NCI-H1694 (cell line): ENCODE measurements at regions not wholly inside any gene's neighbourhood (a gene's known extent, or its start where the extent isn't known, plus 50 kb on each side); places are given as distances from the start of the nearest gene placed in this dataset.
"Not testable (repeated sequence)": the region's sequence is repeated elsewhere in the genome, so short reads cannot be mapped to it uniquely, and the experiment has no call there.

Experiments
- DNase-seq: peaks from one replicate; lab custom pipeline; 2025; lab: John Stamatoyannopoulos, UW

- DNase-seq: no peak
Observed at GRCh38 chr4:123638834-123639233, 242.2 kb downstream of the SPRY1 start.

- DNase-seq: no peak
Observed at GRCh38 chr4:123640271-123640670, 243.7 kb downstream of the SPRY1 start.

GRCh38 chr4:123640824-123641223, 244.2 kb downstream of the SPRY1 start:
- DNase-seq: no peak

- DNase-seq: no peak
Observed at GRCh38 chr4:123643691-123644090, 247.1 kb downstream of the SPRY1 start.

DNA sequence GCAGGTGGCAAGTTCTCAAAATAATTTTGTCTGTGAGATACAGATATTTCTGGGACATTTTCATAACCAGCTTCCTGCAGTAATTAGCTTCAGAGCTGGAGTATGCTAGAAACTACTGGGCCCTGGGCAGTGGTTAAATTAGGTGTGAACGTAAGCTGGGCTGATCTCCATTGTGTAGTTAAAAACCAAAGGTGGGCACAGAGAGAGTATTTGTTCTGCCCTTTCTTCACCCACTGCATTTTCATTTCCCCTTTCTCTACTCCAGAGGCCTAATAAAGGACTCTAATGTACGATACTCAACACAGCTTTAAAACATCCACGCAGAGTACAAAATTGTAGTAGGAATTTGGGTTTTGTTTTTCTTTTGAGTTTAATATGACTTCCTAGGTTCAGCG, 252.7 kb downstream of the SPRY1 start:
- no peak for DNase-seq

DNA sequence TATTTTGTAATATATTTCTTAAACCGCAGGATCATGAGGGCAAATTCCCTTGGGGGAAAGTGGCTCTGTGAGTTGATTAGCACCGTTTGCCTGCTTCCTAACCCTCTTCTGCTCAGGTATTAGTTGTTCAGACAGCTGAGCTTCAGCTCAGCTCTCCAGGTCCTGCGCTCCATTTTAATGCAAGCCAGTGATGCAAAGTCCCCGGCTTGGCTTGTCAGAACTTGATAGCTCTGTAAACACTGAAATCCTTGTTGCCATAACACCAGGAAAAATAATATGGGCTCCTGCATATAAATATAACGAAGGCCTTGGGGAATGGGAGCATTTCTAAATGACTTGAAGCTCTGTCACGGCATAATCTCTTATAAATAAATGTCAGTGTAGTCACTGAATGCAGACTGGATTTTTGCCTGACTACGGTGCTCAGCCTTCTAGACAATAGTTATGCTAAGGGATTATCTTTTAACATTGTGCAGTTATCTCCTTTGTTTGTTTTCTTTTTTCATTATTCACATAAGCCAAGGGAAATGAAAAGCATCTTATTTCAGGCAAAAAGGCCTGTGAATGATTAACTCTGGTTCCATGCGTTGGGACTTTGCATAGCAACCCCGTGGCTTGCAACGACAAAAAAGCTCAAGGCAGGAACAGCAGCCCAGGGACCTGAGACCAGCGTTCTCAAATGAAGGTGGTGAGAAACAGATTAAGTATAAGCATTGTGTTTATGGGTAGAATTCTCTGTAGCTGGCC, 253.2 kb downstream of the SPRY1 start:
- no peak for DNase-seq

DNA sequence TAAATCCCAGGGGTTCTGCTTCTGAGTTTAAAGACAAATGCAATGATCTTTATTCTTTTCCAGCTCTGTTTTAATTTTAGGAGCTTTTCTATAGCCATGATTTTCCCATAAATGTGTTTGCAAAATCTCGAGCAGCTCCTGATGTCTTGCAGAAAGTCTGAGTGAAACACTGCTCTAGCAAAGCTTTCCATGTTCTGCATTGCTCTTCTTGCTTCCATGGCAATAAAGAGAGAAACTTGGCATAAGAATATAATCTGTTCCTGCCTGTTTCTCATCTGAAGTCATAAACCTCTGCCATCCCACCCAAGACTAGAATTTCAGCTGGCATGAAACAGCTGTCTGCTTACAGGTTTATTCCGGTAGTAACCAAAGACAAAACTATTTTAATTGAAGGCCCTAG, 254.5 kb downstream of the SPRY1 start:
- DNase-seq: no peak

DNA sequence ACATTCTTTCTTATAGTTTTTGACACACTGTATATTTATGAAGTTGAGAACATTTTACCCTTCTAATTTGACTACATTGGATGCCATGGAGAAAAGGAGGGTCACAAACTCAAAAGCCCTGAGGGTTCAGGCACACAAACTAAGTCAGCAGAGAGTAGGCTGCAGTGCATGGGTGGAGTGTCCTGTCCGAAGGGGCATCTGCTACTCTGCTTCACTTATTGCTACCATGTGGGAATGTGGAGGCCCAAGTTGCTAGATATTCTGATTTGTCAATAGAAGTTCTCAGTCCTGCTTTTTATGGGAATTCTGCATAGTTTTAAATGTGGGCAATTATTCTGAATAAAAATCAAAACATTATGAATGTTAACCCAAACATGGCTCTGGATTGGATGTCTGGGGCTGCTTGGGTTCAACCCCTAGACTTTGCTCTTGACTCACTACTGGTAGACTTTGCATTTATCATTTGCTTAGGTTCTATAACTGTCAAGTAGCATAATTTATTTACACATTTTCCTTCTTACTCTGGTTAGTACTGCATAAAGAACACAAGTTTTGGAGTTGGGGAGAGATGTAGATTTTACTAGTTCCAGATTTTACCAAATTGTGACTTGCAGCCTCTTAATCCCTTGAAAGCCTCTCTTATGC, 255.1 kb downstream of the SPRY1 start:
- no peak for DNase-seq

DNA sequence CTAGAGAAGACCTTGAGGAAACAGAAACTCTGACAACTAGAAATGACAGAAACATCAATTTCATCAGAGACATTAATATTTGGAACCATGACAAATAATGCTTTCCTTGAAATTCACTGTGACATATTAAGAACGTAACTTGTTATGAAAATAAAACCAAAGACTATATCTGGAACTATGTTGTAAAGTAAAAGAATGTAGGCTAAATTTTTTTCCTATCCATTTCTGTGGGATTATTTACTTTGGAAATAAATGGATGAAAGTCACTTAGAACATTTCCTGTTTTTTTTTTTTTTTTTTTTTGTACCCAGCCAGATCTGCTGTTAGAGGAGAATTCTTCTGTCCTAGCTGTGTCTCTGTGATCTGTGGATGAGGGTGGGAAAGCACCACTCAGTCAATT, 255.9 kb downstream of the SPRY1 start:
- no peak for DNase-seq

- no peak for DNase-seq
Observed at GRCh38 chr4:123653236-123653635, 256.6 kb downstream of the SPRY1 start.

- DNase-seq: not testable (repeated sequence)
Observed at GRCh38 chr4:123656746-123657294, 260.2 kb downstream of the SPRY1 start.

DNA sequence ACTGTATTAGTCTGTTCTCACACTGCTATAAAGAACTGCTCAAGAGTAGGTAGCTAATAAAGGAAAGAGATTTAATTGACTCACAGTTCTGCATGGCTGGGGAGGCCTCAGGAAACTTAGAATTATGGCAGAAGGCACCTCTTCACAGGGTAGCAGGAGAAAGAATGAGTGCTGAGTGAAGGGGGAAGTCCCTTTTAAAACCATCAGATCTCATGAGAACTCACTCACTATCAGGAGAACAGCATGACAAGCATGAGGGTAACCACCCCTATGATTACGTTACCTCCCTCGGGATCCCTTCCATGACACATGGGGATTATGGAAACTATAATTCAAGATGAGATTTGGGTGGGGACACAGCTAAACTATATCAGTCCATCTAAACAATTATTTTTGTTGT, 261.0 kb downstream of the SPRY1 start:
- DNase-seq: not testable (repeated sequence)

GRCh38 chr4:123659262-123659661, 262.7 kb downstream of the SPRY1 start:
- no peak for DNase-seq

- no peak for DNase-seq
Observed at GRCh38 chr4:123659730-123660129, 263.1 kb downstream of the SPRY1 start.

DNA sequence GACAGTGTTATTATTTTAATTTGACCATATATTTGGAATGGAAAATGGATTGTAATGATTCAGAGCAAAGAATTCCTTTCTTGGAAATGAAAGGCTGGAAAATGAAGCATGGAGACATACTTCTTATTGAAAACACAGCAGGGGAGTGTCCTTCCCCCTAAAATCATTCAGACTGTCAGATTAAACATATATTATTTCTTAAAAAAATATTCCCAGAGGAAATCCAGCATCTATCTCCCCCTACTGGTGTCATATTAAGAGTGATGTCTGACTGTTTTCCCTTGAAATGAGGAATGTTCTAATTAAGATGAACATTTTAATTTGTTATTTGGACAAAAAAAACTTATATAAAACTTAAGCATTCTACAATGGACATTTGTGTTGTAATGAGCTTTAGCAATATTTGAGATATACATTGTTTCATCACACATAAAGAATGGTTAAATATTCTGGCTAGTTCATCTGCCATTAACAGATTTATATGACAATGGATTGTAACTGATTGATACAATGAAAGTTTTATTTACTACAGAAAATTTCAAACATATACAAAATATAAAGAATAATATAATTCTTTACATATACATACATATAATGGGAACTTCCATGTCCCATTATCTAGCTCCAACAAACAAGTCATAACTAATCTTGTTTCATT, 264.6 kb downstream of the SPRY1 start:
- DNase-seq: no peak

GRCh38 chr4:123662827-123663226, 266.2 kb downstream of the SPRY1 start:
- DNase-seq: no peak

DNA sequence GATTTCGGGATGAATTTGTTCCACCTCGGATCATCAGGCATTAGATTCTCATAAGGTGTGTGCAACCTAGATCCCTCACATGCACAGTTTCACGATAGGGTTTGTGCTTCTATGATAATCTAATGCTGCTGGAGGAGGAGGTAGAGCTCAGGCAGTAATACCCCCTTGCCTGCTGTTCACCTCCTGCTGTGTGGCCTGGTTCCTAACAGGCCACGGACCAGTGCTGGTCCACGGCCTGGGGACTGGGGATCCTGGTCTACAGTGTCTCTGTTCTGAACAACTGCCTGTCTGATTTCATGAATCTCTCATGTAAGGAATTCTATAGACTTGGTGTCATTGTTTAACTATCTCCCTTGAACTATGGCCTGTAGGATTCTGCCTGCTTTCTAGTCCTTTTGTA, 269.9 kb downstream of the SPRY1 start:
- no peak for DNase-seq

DNA sequence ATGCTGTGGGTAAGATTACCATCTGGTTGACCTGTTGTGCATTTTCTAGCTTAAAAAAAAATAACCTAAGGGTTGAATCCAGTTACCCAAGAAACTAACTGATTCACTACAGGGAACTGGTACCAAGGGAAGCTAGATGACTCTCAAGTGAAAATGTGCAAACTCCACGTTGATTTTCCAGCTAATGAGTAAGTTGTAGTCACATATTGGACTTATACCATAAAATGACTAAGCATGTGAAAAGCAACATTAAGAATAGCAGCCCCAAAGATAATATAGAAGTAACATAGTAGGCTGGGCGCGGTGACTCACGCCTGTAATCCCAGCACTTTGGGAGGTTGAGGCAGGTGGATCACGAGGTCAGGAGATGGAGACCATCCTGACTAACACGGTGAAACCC, 270.9 kb downstream of the SPRY1 start:
- no peak for DNase-seq

GRCh38 chr4:123667991-123668390, 271.4 kb downstream of the SPRY1 start:
- DNase-seq: no peak

DNA sequence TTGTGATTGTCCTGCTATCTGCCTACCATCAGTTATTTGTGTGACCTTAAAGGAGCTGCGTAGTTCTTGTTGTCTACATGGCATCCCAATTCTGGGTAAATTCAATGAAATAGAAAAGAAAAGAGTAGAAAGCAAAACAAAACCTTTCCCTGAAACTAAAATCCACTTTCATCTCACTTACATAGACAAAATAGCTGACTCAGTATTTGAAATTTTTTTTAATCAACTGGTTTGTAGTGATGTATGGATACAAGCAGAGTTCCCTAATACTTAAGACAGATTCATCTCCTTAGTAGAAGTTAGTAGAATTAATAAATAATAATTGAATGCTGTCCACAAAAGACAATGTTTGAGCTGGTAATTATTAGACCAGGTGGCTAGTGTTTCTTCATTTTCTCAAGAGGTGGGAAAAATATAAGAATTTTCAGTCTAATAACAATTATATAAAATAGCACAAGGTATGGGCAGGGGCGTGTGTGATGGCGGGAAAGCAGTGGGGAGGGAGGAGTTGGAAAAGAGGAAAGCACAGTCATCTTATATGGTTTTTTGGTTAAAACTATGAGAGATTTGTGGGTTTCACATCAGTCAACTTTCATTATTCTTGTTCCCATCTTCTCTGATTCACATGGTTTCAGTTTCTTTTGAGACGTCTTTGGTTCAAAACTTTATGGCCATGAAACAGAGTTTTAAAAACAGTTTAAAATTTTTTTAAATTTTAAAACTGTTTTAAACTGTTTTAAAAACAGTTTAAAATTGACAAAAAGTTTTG, 275.2 kb downstream of the SPRY1 start:
- DNase-seq: no peak

DNA sequence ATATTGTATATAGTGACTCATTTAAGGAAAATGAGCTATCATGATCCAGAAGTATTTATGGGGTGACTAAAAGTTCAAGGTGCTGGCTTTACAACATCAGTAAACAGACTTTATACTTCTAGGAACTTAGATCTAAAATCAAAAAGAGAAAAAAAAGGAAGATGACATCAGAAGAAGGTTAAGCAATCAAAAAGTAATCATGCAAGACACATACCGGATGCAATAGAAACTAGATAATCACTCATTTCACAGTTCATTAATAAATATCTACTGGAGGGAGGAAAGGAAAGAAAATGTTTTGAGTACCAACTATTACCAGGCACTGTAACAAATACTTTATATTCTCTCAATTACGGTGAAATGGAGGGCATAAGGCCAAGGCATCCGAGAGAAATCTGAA, 276.4 kb downstream of the SPRY1 start:
- no peak for DNase-seq

- no peak for DNase-seq
Observed at GRCh38 chr4:123673971-123674370, 277.4 kb downstream of the SPRY1 start.
